Trophoblast cell (in vitro differentiated cells and primary cell): ENCODE measurements at regions not wholly inside any gene's neighbourhood (a gene's known extent, or its start where the extent isn't known, plus 50 kb on each side); places are given as distances from the start of the nearest gene placed in this dataset.

Experiments used
- DNase-seq, 2 donors: peaks; one replicate each; pipeline ENCODE4 v3.0.0-alpha.2; 2016
- H2AFZ ChIP-seq: 2 replicates; pipeline ENCODE4 v1.6.1; 2013; ENCODE audit warnings: low read length, moderate library complexity, mild to moderate bottlenecking; ENCODE audit not compliant: insufficient read depth, poor library complexity
- H2AK5ac ChIP-seq: 2 replicates; pipeline ENCODE4 v1.6.1; 2013; ENCODE audit warnings: mild to moderate bottlenecking, low read length
- H2BK120ac ChIP-seq: 2 replicates; pipeline ENCODE4 v1.6.1; 2013; ENCODE audit warnings: low read length, mild to moderate bottlenecking, moderate library complexity; ENCODE audit not compliant: insufficient read depth, poor library complexity
- H2BK12ac ChIP-seq: 2 replicates; pipeline ENCODE4 v1.6.1; 2013; ENCODE audit warnings: mild to moderate bottlenecking, low read length, moderate library complexity
- H2BK5ac ChIP-seq: 2 replicates; pipeline ENCODE4 v1.6.1; 2013; ENCODE audit warnings: low read length, low read depth, moderate library complexity, mild to moderate bottlenecking; ENCODE audit not compliant: poor library complexity
- H3K14ac ChIP-seq: 2 replicates; pipeline ENCODE4 v1.6.1; 2013; ENCODE audit warnings: mild to moderate bottlenecking, low read length
- H3K18ac ChIP-seq: 2 replicates; pipeline ENCODE4 v1.6.1; 2013; ENCODE audit warnings: mild to moderate bottlenecking, low read length
- H3K23ac ChIP-seq: 2 replicates; pipeline ENCODE4 v1.6.1; 2013; ENCODE audit warnings: low read length
- H3K27ac ChIP-seq: 2 replicates; pipeline ENCODE4 v1.5.1; 2013; ENCODE audit warnings: low read depth, mild to moderate bottlenecking, inconsistent platforms, low read length, moderate library complexity
- H3K27me3 ChIP-seq: 2 replicates; pipeline ENCODE4 v1.6.1; 2013; ENCODE audit warnings: inconsistent platforms, mild to moderate bottlenecking, low read length, moderate library complexity; ENCODE audit not compliant: insufficient read depth
- H3K36me3 ChIP-seq, 2 experiments: 1 replicate in 1 of 2; 2 replicates in 1 of 2; pipeline ENCODE4 v1.6.1; 2013; ENCODE audit warnings: low read length in 2 of 2, mild to moderate bottlenecking in 2 of 2, moderate library complexity in 1 of 2; ENCODE audit not compliant: insufficient read depth in 2 of 2, control insufficient read depth in 1 of 2
- H3K4ac ChIP-seq: 2 replicates; pipeline ENCODE4 v1.6.1; 2013; ENCODE audit warnings: low read depth, mild to moderate bottlenecking, low read length, moderate library complexity
- H3K4me1 ChIP-seq, 2 experiments: 1 replicate in 1 of 2; 2 replicates in 1 of 2; pipeline ENCODE4 v1.6.1; 2013; ENCODE audit warnings: low read length in 2 of 2, mild to moderate bottlenecking in 2 of 2, moderate library complexity in 1 of 2; ENCODE audit not compliant: insufficient read depth in 2 of 2, control insufficient read depth in 1 of 2
- H3K4me2 ChIP-seq: 2 replicates; pipeline ENCODE4 v1.6.1; 2013; ENCODE audit warnings: inconsistent platforms, mild to moderate bottlenecking, low read length, moderate library complexity
- H3K4me3 ChIP-seq: 2 replicates; pipeline ENCODE4 v1.5.1; 2013; ENCODE audit warnings: mild to moderate bottlenecking, low read depth, low read length, inconsistent platforms
- H3K79me1 ChIP-seq: one replicate; pipeline ENCODE4 v1.6.1; 2013; ENCODE audit warnings: low read length
- H3K79me2 ChIP-seq: 2 replicates; pipeline ENCODE4 v1.6.1; 2013; ENCODE audit warnings: low read length, mild to moderate bottlenecking; ENCODE audit not compliant: control insufficient read depth, insufficient read depth, poor library complexity
- H3K9ac ChIP-seq: 2 replicates; pipeline ENCODE4 v1.6.1; 2013; ENCODE audit warnings: mild to moderate bottlenecking, low read length
- H3K9me3 ChIP-seq: 2 replicates; pipeline ENCODE4 v1.6.1; 2013; ENCODE audit warnings: low read depth, mild to moderate bottlenecking, control low read depth, inconsistent platforms, low read length; ENCODE audit not compliant: insufficient read depth
- H4K12ac ChIP-seq: 2 replicates; pipeline ENCODE4 v1.6.1; 2013; ENCODE audit warnings: low read depth, mild to moderate bottlenecking, low read length, moderate library complexity
- H4K8ac ChIP-seq: 2 replicates; pipeline ENCODE4 v1.6.1; 2013; ENCODE audit warnings: low read depth, mild to moderate bottlenecking, low read length, moderate library complexity
- H4K91ac ChIP-seq: one replicate; pipeline ENCODE4 v1.6.1; 2013; ENCODE audit warnings: low read depth, mild to moderate bottlenecking, low read length, moderate library complexity
- WGBS: extraction: QIAGEN DNeasy Blood & Tissue Kit; methylation state at CpG from one replicate; pipeline ENCODE4 v1.1.7; 2013; ENCODE audit warnings: missing lambda C conversion rate; ENCODE audit not compliant: insufficient read length, insufficient coverage; ENCODE audit errors: extremely low coverage; 5-methylcytosine and 5-hydroxymethylcytosine counted together

DNA sequence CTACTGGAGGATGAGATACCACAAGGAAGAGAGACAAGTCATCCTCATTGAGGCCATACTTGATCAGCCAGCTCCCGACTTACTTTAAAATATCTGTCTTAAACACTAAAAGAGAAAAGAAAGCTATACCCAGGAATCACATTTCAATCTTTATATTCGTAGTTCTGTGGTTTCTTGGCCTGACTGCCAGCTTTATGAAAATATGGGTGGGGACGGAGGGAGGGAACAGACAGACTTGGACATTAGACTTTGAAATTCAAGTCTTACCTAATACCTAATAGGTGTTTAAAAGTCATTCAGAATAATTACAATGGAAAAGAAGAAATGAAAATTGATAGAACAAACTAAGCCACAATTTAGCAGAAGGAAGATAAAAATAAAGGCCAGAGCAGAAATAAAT, 604.8 kb upstream of the RORB start:
- Histone ChIP-seq H3K9ac (no peak overlapping the region), H3K14ac (no peak overlapping the region), H3K4me3 (no peak overlapping the region), H2AFZ (no peak overlapping the region), H3K79me2 (no peaks in the 10 kb centered on the region), H2BK5ac (no peak overlapping the region), H4K12ac (no peak overlapping the region), H4K91ac (no peak overlapping the region), H2BK120ac (no peak overlapping the region), H3K18ac (no peak overlapping the region), H3K9me3 (no peaks in the 10 kb centered on the region), H3K23ac (no peak overlapping the region), H3K27ac (no peak overlapping the region), H3K27me3 (no peaks in the 10 kb centered on the region), H2AK5ac (no peak overlapping the region), H4K8ac (no peak overlapping the region), H3K4me1 (no peaks in the 10 kb centered on the region), H3K4ac (no peak overlapping the region), H3K79me1 (no peaks in the 10 kb centered on the region), H3K4me2 (no peak overlapping the region), H3K36me3 (no peaks in the 10 kb centered on the region), H2BK12ac (no peak overlapping the region)
- DNase-seq, result no peak
- WGBS, result no CpG with 5 or more reads among the region's 3 CpGs

DNA sequence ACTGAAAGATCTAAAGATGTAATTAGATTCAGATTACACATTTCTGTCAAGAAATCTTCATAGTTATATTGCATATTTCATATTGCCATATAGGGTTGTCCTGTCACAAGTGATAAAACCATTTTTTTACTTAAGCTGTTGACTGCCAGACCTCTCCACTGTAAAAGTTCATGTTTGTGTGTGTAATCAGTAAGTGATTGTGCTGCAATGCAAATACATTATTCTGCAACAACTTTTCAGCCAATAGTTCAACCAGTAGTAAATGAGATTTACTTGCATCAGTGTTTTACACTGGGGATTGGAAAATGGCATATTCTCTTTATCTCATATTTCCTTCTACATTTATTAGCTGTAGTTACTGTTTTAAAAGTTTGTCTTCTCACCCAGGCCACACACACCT, 603.9 kb upstream of the RORB start:
- Histone ChIP-seq H3K27ac (no peak overlapping the region), H3K4me2 (no peak overlapping the region), H4K8ac (no peak overlapping the region), H2BK120ac (no peak overlapping the region), H2AFZ (no peak overlapping the region), H3K9me3 (no peaks in the 10 kb centered on the region), H2BK12ac (no peak overlapping the region), H3K27me3 (no peaks in the 10 kb centered on the region), H3K9ac (no peak overlapping the region), H3K14ac (no peak overlapping the region), H4K12ac (no peak overlapping the region), H2AK5ac (no peak overlapping the region), H3K4me1 (no peaks in the 10 kb centered on the region), H2BK5ac (no peak overlapping the region), H3K36me3 (no peaks in the 10 kb centered on the region), H3K79me1 (no peaks in the 10 kb centered on the region), H4K91ac (no peak overlapping the region), H3K4me3 (no peak overlapping the region), H3K79me2 (no peaks in the 10 kb centered on the region), H3K4ac (no peak overlapping the region), H3K18ac (no peak overlapping the region), H3K23ac (no peak overlapping the region)
- DNase-seq, result no peak

DNA sequence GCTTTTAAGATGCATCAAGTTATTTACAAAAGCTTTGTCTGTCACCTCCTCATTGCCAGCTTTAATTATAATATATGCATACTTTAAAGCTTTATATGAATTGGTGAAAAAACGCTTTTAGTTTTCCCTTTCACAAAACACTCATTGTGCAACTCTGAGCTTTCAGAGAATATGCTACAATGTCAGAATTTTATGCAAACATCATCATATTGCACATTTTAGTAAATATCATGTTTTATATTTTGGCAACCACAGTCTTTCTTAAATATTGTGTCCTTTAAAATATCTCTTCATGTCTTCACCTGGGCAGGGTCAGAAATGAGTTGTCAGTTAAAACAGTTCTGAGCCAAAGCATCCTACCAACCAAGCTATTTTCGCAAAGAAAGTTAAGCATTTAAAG, 601.1 kb upstream of the RORB start:
- Histone ChIP-seq H3K9ac (no peak overlapping the region), H4K12ac (no peak overlapping the region)
- no CpG with 5 or more reads among the region's 2 CpGs for WGBS

DNA sequence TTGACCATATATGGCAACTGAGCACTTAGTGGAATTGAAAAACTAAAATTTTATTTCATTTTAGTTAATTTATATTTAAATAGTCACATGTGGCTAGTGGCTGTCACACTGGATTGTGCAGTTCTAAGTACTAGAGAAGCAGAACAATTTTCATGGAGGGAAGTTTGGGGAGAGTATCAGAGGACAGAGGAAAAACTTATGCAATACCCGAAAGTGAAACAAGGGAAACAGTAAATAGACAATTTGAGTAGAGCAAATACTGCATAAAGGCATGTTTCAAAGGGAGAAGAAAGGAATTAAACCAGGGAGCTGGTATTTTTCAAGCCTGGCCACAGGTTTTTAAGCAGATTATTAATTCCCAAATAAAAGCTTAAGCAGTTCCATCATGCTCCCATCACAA, 590.5 kb upstream of the RORB start:
- no peak overlapping the region for H3K23ac ChIP-seq
- H2BK120ac ChIP-seq, result no peak overlapping the region
- no peak overlapping the region for H4K91ac ChIP-seq
- H3K9ac ChIP-seq, result no peak overlapping the region
- H3K14ac ChIP-seq, result no peak overlapping the region
- H2AK5ac ChIP-seq, result no peak overlapping the region
- no peak overlapping the region for H2BK5ac ChIP-seq
- no peak overlapping the region for H4K12ac ChIP-seq
- H3K4ac ChIP-seq, result no peak overlapping the region
- H3K36me3 ChIP-seq, result no peaks in the 10 kb centered on the region
- no peaks in the 10 kb centered on the region for H3K79me2 ChIP-seq
- no peaks in the 10 kb centered on the region for H3K27me3 ChIP-seq
- H2AFZ ChIP-seq, result no peak overlapping the region
- DNase-seq, result no peak
- no peak overlapping the region for H2BK12ac ChIP-seq
- no peak overlapping the region for H3K18ac ChIP-seq
- no peaks in the 10 kb centered on the region for H3K79me1 ChIP-seq
- H3K4me3 ChIP-seq, result no peak overlapping the region
- no CpG with 5 or more reads among the region's 1 CpG for WGBS
- no peaks in the 10 kb centered on the region for H3K4me1 ChIP-seq
- no peak overlapping the region for H4K8ac ChIP-seq
- no peak overlapping the region for H3K27ac ChIP-seq
- no peak overlapping the region for H3K4me2 ChIP-seq
- no peaks in the 10 kb centered on the region for H3K9me3 ChIP-seq

More for the DNA sequence above, 601.1 kb upstream of the RORB start:
- H3K9me3 ChIP-seq, result no peaks in the 10 kb centered on the region
- DNase-seq, result no peak
- no peak overlapping the region for H2AFZ ChIP-seq
- H3K18ac ChIP-seq, result no peak overlapping the region
- no peaks in the 10 kb centered on the region for H3K4me1 ChIP-seq
- H3K79me1 ChIP-seq, result no peaks in the 10 kb centered on the region
- no peak overlapping the region for H4K8ac ChIP-seq
- no peak overlapping the region for H3K4me3 ChIP-seq
- no peak overlapping the region for H3K4ac ChIP-seq
- H2AK5ac ChIP-seq, result no peak overlapping the region
- H3K79me2 ChIP-seq, result no peaks in the 10 kb centered on the region
- H3K4me2 ChIP-seq, result no peak overlapping the region
- no peak overlapping the region for H2BK120ac ChIP-seq
- no peak overlapping the region for H3K23ac ChIP-seq
- H3K14ac ChIP-seq, result no peak overlapping the region
- no peak overlapping the region for H2BK12ac ChIP-seq
- H3K27ac ChIP-seq, result no peak overlapping the region
- H4K91ac ChIP-seq, result no peak overlapping the region
- H3K36me3 ChIP-seq, result no peaks in the 10 kb centered on the region
- H3K27me3 ChIP-seq, result no peaks in the 10 kb centered on the region
- H2BK5ac ChIP-seq, result no peak overlapping the region

DNA sequence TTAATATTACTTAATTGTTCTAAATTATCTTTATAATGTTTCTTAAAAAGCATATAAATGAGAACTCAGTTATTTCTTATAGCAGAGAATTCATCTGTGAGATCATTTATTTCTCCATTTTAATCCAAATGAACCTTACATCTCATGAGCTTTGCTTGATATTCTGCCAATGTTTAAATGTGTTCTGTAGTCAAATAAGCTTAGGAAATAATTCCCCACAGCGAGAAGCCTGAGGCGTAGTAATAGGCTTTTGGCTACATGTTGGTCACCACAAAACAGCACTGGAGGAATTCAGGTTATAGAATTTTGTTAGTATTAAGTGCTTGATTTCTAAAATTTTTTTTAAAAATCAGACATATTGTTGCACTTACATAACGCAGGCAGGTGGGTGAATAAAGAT, 585.3 kb upstream of the RORB start:
- H3K4me3 ChIP-seq, result no peak overlapping the region
- no peak overlapping the region for H3K27ac ChIP-seq
- H3K36me3 ChIP-seq, result no peaks in the 10 kb centered on the region
- no peak overlapping the region for H2AFZ ChIP-seq
- no peak overlapping the region for H3K4ac ChIP-seq
- no peaks in the 10 kb centered on the region for H3K9me3 ChIP-seq
- no peak overlapping the region for H3K9ac ChIP-seq
- no peak for DNase-seq
- no peak overlapping the region for H2BK5ac ChIP-seq
- H3K79me1 ChIP-seq, result no peaks in the 10 kb centered on the region
- no peak overlapping the region for H2BK12ac ChIP-seq
- no peaks in the 10 kb centered on the region for H3K27me3 ChIP-seq
- no peak overlapping the region for H2AK5ac ChIP-seq
- no peaks in the 10 kb centered on the region for H3K79me2 ChIP-seq
- H4K8ac ChIP-seq, result no peak overlapping the region
- no peak overlapping the region for H3K18ac ChIP-seq
- H3K23ac ChIP-seq, result no peak overlapping the region
- H4K12ac ChIP-seq, result no peak overlapping the region
- no peak overlapping the region for H3K4me2 ChIP-seq
- no peak overlapping the region for H4K91ac ChIP-seq
- H2BK120ac ChIP-seq, result no peak overlapping the region
- H3K14ac ChIP-seq, result no peak overlapping the region
- WGBS, result no CpG with 5 or more reads among the region's 3 CpGs
- no peaks in the 10 kb centered on the region for H3K4me1 ChIP-seq
